T-helper 2 cell (primary cell): ENCODE measurements at regions not wholly inside any gene's neighbourhood (a gene's known extent, or its start where the extent isn't known, plus 50 kb on each side); places are given as distances from the start of the nearest gene placed in this dataset.

Source experiments
- DNase-seq, 5 experiments: peaks; one replicate each; pipeline versions ENCODE4 v3.0.0 to v3.0.0-alpha.2; 2012 to 2022

GRCh38 chr10:118173296-118173695 is 126.6 kb upstream of the RAB11FIP2 start:
- DNase-seq: no peak

- DNase-seq: no peak
These were observed 125.1 kb upstream of the RAB11FIP2 start for GRCh38 chr10:118171861-118172260.

- no peak for DNase-seq
These were observed 120.4 kb upstream of the RAB11FIP2 start for GRCh38 chr10:118167056-118167700.

GRCh38 chr10:118163217-118163616 is 116.5 kb upstream of the RAB11FIP2 start:
- DNase-seq: no peak

GRCh38 chr10:118161461-118162246 is 114.9 kb upstream of the RAB11FIP2 start:
- no peak for DNase-seq

GRCh38 chr10:118153287-118153686 is 106.5 kb upstream of the RAB11FIP2 start:
- DNase-seq: no peak

- DNase-seq: no peak
These were observed 104.7 kb upstream of the RAB11FIP2 start for GRCh38 chr10:118151461-118151860.

GRCh38 chr10:118148247-118148646 is 101.5 kb upstream of the RAB11FIP2 start:
- DNase-seq: no peak

GRCh38 chr10:118145256-118145655 is 98.5 kb upstream of the RAB11FIP2 start:
- no peak for DNase-seq

GRCh38 chr10:118141471-118141870 is 94.7 kb upstream of the RAB11FIP2 start:
- no peak for DNase-seq

- DNase-seq: no peak
These were observed 92.6 kb upstream of the RAB11FIP2 start for GRCh38 chr10:118139321-118139720.

GRCh38 chr10:118128675-118129074 is 81.9 kb upstream of the RAB11FIP2 start:
- no peak for DNase-seq

GRCh38 chr10:118118716-118119115 is 72.0 kb upstream of the RAB11FIP2 start:
- no peak for DNase-seq

- DNase-seq: no peak
These were observed 70.1 kb upstream of the RAB11FIP2 start for GRCh38 chr10:118116715-118117449.

- no peak for DNase-seq
These were observed 69.6 kb upstream of the RAB11FIP2 start for GRCh38 chr10:118116362-118116714.

GRCh38 chr10:118115701-118116100 is 69.0 kb upstream of the RAB11FIP2 start:
- no peak for DNase-seq

GRCh38 chr10:118114992-118115391 is 68.3 kb upstream of the RAB11FIP2 start:
- no peak for DNase-seq

- DNase-seq: no peak
These were observed 65.9 kb upstream of the RAB11FIP2 start for GRCh38 chr10:118112543-118113125.

- no peak for DNase-seq
These were observed 64.0 kb upstream of the RAB11FIP2 start for GRCh38 chr10:118110750-118111149.

GRCh38 chr10:118108194-118109026 is 61.7 kb upstream of the RAB11FIP2 start:
- DNase-seq: no peak

GRCh38 chr10:118107541-118107940 is 60.8 kb upstream of the RAB11FIP2 start:
- DNase-seq: no peak

GRCh38 chr10:118107040-118107439 is 60.3 kb upstream of the RAB11FIP2 start:
- no peak for DNase-seq
